Epithelial cell of esophagus (primary cell): ENCODE measurements at regions not wholly inside any gene's neighbourhood (a gene's known extent, or its start where the extent isn't known, plus 50 kb on each side); places are given as distances from the start of the nearest gene placed in this dataset.

ENCODE experiments used
- DNase-seq: peaks from one replicate; pipeline ENCODE4 v3.0.0; 2010; ENCODE audit warnings: low read depth
- H3K4me3 ChIP-seq: 2 replicates; pipeline ENCODE4 v1.5.1; 2011; ENCODE audit warnings: mild to moderate bottlenecking, low read length, control low read depth
- TF ChIP-seq, protein P1 (sequence below): IDR thresholded peaks from 2 replicates; pipeline ENCODE4 v1.5.1; 2011; ENCODE audit warnings: low read depth, mild to moderate bottlenecking, low read length, control low read depth, inconsistent platforms; ENCODE audit not compliant: insufficient read depth; ENCODE audit errors: missing control alignments

- H3K4me3 ChIP-seq = no peak overlapping the region
- TF ChIP-seq, protein P1, sequence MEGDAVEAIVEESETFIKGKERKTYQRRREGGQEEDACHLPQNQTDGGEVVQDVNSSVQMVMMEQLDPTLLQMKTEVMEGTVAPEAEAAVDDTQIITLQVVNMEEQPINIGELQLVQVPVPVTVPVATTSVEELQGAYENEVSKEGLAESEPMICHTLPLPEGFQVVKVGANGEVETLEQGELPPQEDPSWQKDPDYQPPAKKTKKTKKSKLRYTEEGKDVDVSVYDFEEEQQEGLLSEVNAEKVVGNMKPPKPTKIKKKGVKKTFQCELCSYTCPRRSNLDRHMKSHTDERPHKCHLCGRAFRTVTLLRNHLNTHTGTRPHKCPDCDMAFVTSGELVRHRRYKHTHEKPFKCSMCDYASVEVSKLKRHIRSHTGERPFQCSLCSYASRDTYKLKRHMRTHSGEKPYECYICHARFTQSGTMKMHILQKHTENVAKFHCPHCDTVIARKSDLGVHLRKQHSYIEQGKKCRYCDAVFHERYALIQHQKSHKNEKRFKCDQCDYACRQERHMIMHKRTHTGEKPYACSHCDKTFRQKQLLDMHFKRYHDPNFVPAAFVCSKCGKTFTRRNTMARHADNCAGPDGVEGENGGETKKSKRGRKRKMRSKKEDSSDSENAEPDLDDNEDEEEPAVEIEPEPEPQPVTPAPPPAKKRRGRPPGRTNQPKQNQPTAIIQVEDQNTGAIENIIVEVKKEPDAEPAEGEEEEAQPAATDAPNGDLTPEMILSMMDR = no peak
- no peak for DNase-seq
Observed at GRCh38 chr1:114316204-114316603, 162.5 kb upstream of the SYT6 start.

- DNase-seq = no peak
- TF ChIP-seq, protein P1 = no peak
- no peak overlapping the region for H3K4me3 ChIP-seq
Observed at GRCh38 chr1:114315631-114316030, 162.0 kb upstream of the SYT6 start.

- no peak overlapping the region for H3K4me3 ChIP-seq
- DNase-seq = no peak
- TF ChIP-seq, protein P1 = no peak
Observed at GRCh38 chr1:114314576-114314975, 160.9 kb upstream of the SYT6 start.

GRCh38 chr1:114314098-114314497 is 160.4 kb upstream of the SYT6 start:
- TF ChIP-seq, protein P1 = no peak
- peak; percentile 36 for DNase-seq
- no peak overlapping the region for H3K4me3 ChIP-seq

DNA sequence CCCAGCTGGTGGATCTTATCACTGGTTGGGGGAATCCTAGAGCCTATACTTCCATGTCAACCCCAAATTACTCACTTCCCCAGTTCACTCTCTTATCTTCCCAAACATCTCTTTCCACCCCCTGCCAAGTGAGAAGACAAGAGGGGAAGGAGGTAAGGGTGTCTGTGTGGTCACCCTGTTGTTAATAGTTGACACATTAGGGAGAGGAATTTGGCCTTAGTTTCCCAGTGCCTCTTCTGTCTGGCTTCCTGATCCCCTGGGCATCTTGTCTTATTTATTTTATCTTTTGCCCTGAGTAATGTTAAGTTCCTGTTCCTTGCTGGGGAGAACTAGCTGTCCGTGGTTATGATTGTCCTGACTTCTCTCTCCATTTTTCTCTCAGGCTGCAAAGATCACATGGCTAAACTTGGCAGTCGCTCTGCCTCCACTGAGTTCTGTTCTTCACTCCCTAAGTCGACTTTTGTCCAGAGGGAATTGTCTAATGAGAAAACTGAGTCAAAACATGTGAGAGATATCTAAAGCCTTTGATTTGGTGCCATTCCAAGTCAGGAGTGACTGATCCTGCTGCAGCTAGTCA is 157.1 kb upstream of the SYT6 start:
- H3K4me3 ChIP-seq = no peak overlapping the region
- DNase-seq = no peak
- TF ChIP-seq, protein P1 = no peak

GRCh38 chr1:114302821-114303220 is 149.2 kb upstream of the SYT6 start:
- no peak for DNase-seq
- TF ChIP-seq, protein P1 = no peak
- H3K4me3 ChIP-seq = no peak overlapping the region

- no peak overlapping the region for H3K4me3 ChIP-seq
- DNase-seq = no peak
- TF ChIP-seq, protein P1 = no peak
Observed at GRCh38 chr1:114299331-114299975, 145.8 kb upstream of the SYT6 start.
